OCI-M1 (cell line): ENCODE measurements at regions not wholly inside any gene's neighbourhood (a gene's known extent, or its start where the extent isn't known, plus 50 kb on each side); places are given as distances from the start of the nearest gene placed in this dataset.
"Not testable (repeated sequence)": the region's sequence is repeated elsewhere in the genome, so short reads cannot be mapped to it uniquely, and the experiment has no call there.

ENCODE experiments used
- DNase-seq: peaks from one replicate; lab custom pipeline; 2025; lab: John Stamatoyannopoulos, UW

DNA sequence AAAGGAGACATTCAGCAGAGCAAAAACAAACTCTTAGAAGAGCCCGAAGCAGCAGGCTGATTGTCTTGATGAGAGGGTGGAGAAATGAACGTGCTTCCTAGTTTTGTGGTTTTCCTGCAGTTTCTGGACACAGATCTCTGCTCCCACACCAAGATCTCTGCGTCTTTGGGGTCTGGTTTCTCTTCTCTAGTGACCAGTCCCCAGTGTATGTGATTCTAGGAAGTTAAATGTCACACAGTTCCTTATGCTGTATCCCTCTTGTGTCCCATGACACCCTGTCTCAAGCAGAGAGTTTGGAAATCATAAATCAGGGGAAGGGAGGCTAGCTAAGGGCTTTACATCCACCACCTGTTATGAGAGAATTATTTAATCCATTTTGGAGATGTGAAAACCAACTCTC, 55.4 kb upstream of the KLF14 start:
- no peak for DNase-seq

DNA sequence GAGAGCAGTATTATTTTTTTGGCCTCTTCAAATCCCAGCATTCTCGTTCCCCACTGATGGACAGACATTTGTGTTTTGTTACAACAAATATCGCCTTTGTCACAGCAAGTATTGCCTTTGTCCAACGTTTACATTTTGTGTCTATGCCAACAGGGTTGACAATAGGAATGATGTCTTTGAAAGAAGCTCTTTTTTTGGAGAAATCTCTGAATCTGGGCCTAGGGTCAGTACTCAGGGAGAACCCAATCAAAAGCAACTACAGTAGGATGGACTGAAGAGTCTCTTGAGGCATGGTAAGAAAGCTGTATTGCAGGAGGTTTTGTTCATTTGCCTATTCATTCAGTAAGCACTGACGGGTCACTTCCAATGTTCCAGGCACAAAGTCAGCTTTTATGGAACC, 57.7 kb upstream of the KLF14 start:
- no peak for DNase-seq

DNA sequence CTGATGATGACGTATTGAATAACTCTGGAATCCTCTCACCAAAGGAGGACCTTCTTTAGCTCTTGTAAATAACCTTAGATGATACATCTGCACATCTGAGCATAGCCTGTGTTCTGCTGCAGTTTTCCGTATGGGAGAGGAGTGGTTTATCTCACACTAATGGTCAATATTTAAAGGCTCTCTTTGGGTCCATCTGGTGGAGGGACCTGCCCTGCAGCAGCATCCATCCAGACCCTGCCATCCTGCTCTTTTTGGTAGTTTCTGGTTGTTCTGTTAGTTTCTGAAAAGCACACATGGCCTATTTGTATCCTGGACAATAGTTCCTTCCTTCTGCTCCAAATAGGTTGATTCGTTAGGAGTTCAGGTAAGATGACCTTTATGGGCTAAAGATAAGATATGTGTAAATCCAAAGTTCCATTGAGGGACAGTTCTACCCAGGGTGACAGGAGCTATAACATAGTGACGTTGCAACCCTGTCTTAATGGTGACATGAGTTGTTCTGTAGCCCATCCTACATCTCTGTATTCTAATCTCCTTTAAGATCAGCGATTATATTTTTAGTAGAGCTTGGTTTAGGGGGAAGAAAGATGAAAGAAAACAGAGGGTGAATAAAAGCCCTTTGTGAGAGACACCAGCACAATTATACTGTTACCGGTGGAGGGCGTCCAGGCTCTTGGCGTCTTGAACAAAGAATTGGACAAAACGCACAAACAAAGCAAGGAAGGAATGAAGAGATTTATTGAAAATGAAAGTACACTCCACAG, 60.0 kb upstream of the KLF14 start:
- DNase-seq, result no peak

DNA sequence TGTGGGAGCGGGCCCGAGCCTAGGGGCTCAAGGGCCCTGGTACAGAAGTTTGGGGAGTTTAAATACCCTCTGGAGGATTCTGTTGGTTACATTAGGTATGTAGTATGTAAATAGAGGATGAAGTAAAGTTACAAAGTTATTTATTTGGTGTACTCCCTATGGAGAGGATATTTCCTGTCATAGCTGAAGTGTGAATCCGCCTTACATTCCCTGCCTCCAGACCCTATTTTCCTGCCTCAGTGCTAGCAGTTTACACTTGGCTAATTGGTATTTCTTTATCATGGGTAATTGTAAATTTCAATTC, 60.6 kb upstream of the KLF14 start:
- DNase-seq, result no peak

DNA sequence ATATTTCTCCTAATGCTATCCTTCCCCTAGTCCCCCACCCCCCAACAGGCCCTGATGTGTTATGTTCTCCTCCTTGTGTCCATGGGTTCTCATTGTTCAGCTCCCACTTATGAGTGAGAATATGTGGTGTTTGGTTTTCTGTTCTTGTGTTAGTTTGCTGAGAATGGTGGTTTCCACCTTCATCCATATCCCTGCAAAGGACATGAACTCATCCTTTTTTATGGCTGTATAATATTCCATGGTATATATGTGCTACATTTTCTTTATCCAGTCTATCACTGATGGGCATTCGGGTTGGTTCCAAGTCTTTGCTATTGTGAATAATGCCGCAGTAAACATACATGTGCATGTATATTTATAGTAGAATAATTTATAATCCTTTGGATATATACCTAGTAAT, 62.4 kb upstream of the KLF14 start:
- DNase-seq, result not testable (repeated sequence)

DNA sequence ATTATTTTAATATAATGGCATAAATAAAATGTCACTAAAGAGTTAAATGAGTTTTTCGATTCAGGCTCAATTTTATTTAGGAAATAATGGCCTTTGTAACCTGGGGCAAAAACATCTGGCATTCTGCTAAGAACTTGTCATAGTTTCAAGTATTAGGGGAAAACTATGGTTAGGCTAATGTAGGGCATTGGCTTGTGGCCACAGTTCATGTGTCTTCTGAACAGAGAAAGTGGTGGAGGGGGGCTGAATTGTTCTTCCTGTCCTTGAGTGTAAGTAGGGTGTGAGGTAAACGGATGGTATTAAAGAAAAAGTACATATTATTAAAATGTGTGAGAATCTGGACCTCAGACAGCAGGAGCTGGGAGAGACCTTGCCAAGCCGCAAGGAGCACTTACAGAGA, 69.1 kb upstream of the KLF14 start:
- DNase-seq, result no peak

DNA sequence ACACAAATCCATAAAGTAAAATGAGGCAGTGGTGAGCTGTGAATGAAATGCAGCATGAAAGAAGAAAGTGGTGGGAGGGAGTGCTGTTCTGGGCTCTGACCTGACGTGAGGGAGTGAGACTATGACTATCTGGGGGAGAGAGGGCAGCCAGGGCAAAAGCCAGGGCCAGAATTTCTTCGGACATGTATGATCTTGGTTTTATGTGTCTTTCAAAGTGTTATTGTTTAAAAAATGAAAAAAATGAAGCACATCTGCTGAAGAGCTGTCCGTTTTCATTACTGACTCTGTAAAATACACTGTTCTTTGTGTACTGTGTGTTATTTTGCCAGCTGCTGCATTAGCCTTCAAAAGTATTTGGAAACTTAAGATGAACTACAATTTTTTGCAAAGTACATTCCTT, 70.2 kb upstream of the KLF14 start:
- DNase-seq, result no peak

DNA sequence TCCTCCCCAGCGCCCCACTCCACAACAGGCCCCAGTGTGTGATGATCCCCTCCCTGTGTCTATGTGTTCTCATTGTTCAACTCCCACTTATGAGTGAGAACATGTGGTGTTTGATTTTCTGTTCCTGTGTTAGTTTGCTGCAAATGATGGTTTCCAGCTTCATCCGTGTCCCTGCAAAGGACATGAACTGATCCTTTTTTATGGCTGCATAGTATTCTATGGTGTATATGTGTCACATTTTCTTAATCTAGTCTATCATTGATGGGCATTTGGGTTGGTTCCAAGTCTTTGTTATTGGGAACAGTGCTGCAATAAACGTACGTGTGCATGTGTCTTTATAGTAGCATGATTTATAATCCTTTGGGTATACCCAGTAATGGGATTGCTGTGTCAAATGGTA, 78.8 kb upstream of the KLF14 start:
- not testable (repeated sequence) for DNase-seq

DNA sequence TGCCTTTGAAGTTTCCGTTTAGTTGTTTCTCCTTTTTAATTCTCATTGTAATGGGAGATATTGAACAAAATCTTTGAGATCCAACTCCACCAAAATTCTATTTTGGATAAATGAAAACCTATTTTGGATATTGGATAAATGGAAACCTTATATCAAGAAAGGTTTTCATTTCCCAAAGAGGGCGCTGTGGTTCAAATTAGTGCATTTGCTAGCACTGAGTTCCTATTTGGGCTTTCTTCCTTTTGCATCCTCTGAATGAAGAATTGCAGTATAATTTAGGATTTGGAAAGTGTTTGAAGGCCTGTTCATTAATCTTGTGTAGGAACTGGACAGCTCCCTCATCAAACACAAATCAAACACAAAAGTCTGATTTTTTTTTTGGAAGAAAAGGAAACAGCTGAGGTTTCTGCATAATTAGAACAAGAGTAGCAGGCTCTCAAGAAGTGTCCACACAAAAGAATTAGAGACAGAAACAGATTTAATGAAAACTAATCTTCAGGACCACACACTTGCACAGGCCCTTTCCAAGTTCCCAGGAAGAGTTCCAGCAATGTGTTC, 80.8 kb upstream of the KLF14 start:
- peak; percentile 49 for DNase-seq

DNA sequence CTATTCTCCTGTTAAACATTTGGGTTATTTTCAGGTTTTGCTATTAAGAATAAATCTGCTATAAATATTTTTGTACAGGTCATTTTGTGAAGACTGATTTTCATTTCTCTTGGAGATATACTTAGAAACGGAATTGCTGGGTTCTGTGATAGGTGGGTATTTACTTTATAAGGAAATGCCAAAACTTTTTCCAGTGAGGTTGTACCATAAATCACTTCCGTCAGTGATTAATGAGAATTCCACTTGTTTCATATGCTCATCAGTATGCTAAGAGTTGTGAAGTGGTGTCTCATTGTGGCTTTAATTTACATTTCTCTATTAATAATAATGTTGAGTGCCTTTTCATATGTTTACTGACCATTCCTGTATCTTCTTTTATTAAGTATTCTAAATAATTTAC, 84.0 kb upstream of the KLF14 start:
- no peak for DNase-seq

DNA sequence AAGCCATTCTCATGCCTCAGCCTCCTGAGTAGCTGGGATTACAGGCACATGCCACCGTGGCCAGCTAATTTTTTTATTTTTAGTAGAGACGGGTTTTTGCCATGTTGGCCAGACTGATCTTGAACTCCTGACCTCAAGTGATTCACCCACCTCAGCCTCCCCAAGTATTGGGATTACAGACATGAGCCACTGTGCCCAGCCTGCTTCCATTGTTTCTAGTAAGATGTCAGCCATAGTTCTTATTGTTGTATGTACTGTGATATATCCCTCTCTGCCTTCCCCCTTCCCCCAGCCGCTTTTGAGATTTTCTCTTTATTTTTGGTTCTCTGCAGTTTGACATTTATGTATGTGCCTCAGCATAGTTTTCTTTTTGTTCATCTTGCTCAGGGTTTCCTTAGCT, 87.9 kb upstream of the KLF14 start:
- DNase-seq, result no peak

DNA sequence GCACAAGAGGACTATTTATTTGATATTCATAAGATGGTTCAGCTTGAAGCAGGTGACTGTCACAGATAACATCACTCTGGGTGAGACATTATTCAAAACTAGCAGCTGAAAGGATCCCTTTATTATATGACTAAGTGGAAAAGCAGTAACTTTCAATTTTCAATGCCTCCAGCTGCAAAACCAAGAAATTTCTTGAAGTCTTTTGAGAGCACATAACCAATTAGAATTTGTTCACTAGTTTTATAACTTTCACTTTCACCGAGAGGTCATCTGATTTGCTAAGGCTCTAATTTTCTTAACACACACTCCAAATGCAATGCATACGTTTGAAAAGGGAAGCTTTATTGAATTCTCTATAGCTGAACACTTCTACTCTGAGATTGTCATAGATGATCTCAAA, 88.6 kb upstream of the KLF14 start:
- DNase-seq, result peak; percentile 47

DNA sequence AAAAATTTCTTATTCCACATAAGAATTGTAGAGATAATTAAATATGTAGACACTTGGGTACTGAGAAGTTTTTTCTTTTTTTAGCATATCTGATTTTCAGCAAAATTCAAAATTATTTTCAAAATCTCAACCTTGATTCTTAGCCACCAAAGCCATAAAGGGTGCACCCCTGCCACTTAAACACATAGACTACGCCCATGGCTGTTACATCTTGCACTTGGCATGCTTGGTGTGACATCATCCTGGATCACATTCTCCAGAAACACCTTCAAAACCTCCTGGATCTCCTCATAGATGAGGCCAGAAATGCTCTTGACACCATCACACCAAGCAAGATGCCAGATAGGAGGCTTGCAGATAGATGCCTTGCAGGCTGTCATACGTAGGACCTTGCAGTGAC, 89.1 kb upstream of the KLF14 start:
- no peak for DNase-seq

DNA sequence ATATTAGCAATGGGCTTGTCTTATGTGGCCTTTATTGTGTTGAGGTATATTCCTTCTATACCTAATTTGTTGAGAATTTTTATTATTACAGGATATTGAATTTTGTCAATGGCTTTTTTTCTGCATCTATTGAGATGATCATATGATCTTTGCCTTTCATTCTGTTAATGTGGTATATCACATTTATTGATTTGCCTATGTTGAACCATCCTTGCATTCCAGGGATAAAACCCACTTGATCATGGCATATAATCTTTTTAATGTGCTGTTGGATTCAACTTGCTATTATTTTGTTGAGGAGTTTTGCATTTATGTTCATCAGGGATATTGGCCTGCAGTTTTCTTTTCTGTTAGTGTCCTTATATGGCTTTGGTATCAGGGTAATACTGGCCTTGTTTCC, 91.8 kb upstream of the KLF14 start:
- no peak for DNase-seq

DNA sequence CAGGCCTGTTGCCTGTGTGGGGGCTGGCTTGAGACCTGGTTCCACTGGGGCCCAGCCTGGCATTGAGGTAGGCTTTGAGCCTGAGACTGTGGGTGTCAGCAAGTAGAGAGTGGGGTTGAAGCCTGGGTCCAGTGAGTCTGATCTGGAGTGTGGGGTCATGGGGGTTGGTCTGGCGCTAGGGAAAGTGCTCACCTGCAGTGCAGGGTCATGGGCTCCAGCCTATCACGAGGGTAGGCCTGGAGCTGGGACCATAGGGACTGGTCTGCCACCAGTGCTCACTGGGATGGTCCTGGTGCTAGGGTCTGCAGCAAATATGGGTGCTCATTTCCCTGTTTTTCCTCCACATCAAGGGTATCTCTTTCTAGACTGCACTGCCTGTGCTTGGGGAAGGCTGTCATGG, 95.4 kb upstream of the KLF14 start:
- DNase-seq, result no peak

DNA sequence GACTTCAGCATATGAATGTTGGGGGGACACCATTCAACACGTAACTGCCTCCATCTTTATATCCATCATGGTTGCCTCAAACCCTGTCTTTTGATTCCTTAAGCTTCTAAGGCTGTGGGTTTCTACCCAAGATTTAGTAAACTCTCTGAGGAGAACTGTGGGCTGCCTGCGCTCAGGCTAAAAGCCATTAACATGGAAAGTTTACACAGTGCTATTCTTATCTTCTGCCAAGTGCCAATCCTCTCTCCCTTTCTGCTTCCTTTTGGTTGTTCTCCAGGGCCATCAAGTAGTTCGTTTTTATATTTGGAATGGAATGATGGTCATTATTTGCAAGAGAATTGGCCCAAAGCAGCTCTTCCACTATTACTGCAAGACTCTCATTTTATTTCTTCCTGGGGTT, 97.3 kb upstream of the KLF14 start:
- DNase-seq, result no peak

DNA sequence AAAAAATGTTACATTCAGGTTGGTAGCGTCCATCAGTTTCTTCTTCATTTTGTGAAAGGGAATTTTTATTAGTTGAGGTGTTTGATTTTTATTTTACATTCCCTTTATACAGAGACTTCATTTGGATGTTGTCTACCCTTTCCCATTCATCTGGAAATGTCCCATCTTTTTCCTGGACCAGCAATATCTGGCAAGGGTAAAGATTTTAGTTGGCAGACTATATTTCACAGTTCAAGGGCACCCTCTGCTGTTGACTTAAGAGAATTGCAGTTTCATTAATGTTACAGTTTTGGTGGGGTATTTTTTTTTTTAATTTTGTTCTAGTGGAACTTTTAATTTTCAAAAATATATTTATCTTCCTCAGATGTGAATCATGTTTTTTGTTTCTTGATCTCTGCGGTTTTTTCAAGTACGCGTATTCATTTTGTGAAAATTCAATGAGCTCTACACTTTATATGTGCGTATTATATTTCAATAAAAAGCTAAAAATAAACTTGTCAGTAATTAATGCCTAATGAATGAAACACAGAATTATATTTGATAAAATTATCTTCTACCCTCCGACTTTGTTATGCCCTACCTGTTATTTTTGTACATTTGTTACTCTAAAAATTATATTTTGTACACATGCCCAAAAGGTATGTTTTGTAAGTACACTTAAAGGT, 97.9 kb upstream of the KLF14 start:
- DNase-seq, result peak; percentile 30

DNA sequence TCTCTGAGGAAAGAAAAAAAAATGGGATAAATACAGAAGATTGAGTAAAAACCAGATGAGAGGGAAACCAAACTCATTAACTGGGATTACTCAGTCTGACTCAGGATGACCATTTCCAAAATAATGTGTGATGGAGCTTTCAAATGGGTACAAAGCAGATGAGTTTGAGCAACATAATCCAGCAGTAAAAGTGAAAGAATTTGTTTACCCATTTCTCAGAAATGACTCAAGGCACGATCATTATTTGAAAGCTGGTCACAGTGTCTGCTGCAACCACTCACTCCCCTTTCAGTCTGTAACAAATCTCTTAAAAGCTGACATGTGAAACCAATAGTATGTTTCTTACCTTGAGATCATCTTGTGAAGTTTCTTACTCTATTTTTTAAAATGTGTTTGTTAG, 104.7 kb upstream of the KLF14 start:
- DNase-seq, result peak; percentile 1

DNA sequence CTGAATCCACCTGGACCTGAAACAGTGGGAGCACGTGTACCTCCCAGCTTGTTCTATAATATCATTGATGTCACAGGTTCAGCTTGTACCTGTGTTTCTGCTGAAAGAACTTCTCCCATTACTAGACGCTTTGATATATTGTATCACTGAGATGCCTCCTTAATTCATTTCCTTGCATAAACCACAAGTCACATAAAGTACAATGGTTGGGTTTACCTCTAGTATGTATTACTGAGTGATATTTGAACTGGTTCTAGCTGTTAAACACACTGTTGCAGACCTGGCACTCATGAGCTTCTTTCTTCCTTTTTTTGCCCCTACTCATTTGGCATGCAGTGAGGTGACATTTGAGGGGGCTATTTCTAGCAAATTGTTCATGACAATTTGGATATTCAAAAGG, 106.6 kb upstream of the KLF14 start:
- DNase-seq, result no peak

DNA sequence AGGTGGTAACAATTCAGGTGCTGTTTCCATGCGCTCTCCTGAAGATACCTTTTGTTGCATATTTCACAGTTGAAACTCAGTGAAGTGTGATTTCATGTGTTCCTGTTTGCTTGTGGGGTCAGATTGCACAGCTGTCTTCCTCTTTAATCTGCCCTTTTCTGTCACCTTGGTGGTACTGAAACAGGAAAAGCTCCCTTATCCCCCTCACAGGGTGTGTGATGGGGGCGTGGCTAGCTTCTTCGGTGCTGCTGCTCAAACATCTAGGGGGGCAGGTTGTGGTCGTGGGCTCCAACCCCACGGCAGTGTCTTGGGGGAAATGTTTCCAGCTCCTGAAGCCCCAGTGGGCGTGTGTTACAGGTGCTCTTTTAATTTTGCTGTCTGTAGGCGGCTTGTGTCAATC, 107.4 kb upstream of the KLF14 start:
- DNase-seq, result no peak

DNA sequence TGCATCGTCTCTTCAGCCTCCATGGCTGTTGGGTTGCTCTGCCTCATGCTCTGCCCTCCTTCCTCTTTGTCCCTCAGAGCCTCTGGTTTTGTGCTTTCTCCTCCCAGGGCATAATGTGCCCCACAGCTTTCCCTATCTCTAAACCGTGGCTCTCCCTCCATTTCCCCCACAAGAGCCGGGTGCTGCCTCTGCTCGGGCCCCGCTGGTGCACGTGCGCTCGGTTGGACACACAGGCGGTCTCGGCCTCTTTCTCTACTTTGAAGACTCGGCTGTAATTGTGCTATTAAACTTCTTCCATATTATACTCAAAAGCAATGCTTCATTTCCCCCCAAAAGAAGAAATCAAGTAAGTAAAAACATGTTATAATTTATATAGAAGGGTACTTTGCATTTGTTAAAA, 109.7 kb upstream of the KLF14 start:
- no peak for DNase-seq

DNA sequence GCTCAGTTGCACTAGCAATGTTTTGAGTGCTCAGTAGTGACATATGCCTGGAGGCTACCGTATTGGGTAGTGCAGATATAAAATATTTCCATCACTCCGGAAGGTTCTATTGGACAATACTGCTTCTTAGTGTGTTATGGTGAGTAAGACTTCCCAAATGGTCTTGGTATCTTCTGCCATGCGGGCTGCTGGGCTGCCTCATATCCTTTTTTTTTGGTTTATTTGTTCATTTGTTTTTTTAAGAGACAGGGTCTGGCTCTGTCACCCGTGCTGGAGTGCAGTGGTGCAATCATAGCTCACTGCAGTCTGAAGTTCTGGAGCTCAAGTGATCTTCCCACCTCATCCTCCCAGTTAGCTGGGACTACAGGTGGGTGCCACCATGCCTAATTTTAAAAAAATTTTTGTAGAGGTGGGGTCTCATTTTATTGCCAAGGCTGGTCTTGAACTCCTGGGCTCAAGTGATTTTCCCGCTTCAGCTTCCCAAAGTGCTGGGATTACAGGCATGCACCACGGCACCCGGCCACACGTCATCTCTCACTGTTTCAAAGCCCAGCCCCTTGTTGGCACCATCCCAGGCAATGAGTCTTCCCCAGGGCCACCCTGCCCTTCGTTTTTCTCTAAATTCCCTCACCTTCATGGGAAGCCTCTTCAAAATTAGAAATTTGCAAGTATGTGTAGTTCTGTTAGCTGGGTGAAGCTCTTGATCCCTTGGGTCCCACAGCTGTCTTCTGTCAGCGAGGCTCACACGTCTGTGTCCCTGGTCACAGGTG, 111.0 kb upstream of the KLF14 start:
- DNase-seq, result no peak

DNA sequence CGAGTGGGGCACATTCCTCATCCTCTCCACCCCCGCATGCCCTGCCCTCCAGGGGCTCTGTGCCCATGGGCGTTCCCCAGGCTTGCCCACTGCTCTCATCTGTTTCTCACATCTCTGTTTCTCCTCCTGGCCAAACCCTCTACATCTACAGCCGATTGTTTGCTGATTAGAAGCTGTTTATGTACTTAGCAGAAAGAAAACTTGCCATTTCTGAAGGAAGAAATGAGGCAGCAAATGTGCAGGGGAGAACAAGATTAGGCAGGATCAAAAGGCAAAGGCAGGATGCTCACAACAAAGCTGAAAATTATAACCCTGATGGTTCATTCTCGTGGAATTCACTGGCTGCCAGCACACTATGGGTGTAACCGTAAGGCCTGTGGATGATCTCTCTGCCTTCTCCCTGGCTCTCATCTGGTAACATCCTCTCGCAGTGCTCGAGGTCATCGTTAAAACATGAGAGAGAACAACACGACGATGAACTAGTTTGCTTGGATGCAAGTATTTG, 111.6 kb upstream of the KLF14 start:
- no peak for DNase-seq
